DND-41 (cell line): ENCODE measurements at regions not wholly inside any gene's neighbourhood (a gene's known extent, or its start where the extent isn't known, plus 50 kb on each side); places are given as distances from the start of the nearest gene placed in this dataset.

Source experiments
- ATAC-seq: fragments of 200-7000 bp; cut with Tn5 transposase; 3 replicates; pipeline ENCODE4 v1.9.1; 2021; ENCODE audit warnings: low read depth; ENCODE audit not compliant: insufficient read depth
- DNase-seq: peaks from one replicate; pipeline ENCODE4 v3.0.0-alpha.2; 2020
- H2AFZ ChIP-seq: 2 replicates; pipeline ENCODE4 v1.6.0; 2012; ENCODE audit warnings: low read depth, low read length
- H3K27ac ChIP-seq: 2 replicates; pipeline ENCODE4 v1.5.1; 2012; ENCODE audit warnings: low read length, inconsistent platforms
- H3K27me3 ChIP-seq: fragments of 200-600 bp; sonication (generic); 2 replicates; pipeline ENCODE4 v1.6.0; 2012; ENCODE audit warnings: low read length, mild to moderate bottlenecking, inconsistent platforms; ENCODE audit not compliant: insufficient read depth, poor library complexity
- H3K36me3 ChIP-seq: 2 replicates; pipeline ENCODE4 v1.5.1; 2012; ENCODE audit warnings: low read length, inconsistent platforms; ENCODE audit not compliant: insufficient read depth
- H3K4me1 ChIP-seq: 2 replicates; pipeline ENCODE4 v1.5.1; 2012; ENCODE audit warnings: mild to moderate bottlenecking, low read length; ENCODE audit not compliant: insufficient read depth
- H3K4me2 ChIP-seq: 2 replicates; pipeline ENCODE4 v1.6.0; 2012; ENCODE audit warnings: mild to moderate bottlenecking, moderate library complexity, low read length, inconsistent platforms; ENCODE audit not compliant: insufficient read depth
- H3K4me3 ChIP-seq, 2 experiments: fragments of 200-600 bp in 1 of 2; shearing (Covaris generic) in 1 of 2; 2 replicates each; pipeline ENCODE4 v1.5.1; 2012 to 2016; ENCODE audit warnings: inconsistent platforms in 2 of 2, low read length in 2 of 2, mild to moderate bottlenecking in 2 of 2, low read depth in 1 of 2, moderate library complexity in 1 of 2
- H3K79me2 ChIP-seq: 2 replicates; pipeline ENCODE4 v1.6.0; 2012; ENCODE audit warnings: low read length, inconsistent platforms; ENCODE audit not compliant: insufficient read depth
- H3K9ac ChIP-seq: 2 replicates; pipeline ENCODE4 v1.6.0; 2012; ENCODE audit warnings: low read depth, mild to moderate bottlenecking, inconsistent platforms, low read length, moderate library complexity
- H3K9me3 ChIP-seq: 2 replicates; pipeline ENCODE4 v1.5.1; 2012; ENCODE audit warnings: low read length, moderate library complexity, mild to moderate bottlenecking, inconsistent platforms; ENCODE audit not compliant: insufficient read depth, severe bottlenecking
- H4K20me1 ChIP-seq: 2 replicates; pipeline ENCODE4 v1.6.0; 2012; ENCODE audit warnings: low read length; ENCODE audit not compliant: insufficient read depth
- CTCF ChIP-seq: IDR thresholded peaks from 2 replicates; pipeline ENCODE4 v1.5.1; 2012; ENCODE audit warnings: borderline replicate concordance, low read length, moderate library complexity, mild to moderate bottlenecking; ENCODE audit not compliant: poor library complexity, severe bottlenecking; ENCODE audit errors: extremely low read depth
- EZH2 ChIP-seq: IDR thresholded peaks from 3 replicates; pipeline ENCODE4 v1.6.1; 2012; ENCODE audit warnings: borderline replicate concordance, low read depth, mild to moderate bottlenecking, moderate library complexity, low read length, inconsistent platforms; ENCODE audit not compliant: severe bottlenecking

- TF ChIP-seq EZH2 (no peak), CTCF (no peak)
- H3K9me3 ChIP-seq: peaks cover 9% of the 10 kb centered on the region
- H3K4me2 ChIP-seq: no peak overlapping the region
- no peaks in the 10 kb centered on the region for H3K4me1 ChIP-seq
- no peak overlapping the region for H3K9ac ChIP-seq
- H3K79me2 ChIP-seq: no peaks in the 10 kb centered on the region
- no peak for ATAC-seq
- no peak overlapping the region for H3K27ac ChIP-seq
- no peak overlapping the region for H2AFZ ChIP-seq
- H3K27me3 ChIP-seq: peaks cover 8% of the 10 kb centered on the region
- no peaks in the 10 kb centered on the region for H4K20me1 ChIP-seq
- no peak for DNase-seq
- no peak overlapping the region for H3K4me3 ChIP-seq
- no peaks in the 10 kb centered on the region for H3K36me3 ChIP-seq
Observed at GRCh38 chr10:78945838-78946237, 122.9 kb upstream of the ZMIZ1 start.

- TF ChIP-seq EZH2 (no peak), CTCF (no peak)
- Histone ChIP-seq H3K4me3 (no peak overlapping the region), H3K9me3 (peaks cover 9% of the 10 kb centered on the region), H3K27ac (no peak overlapping the region), H3K4me1 (no peaks in the 10 kb centered on the region), H3K4me2 (no peak overlapping the region), H2AFZ (no peak overlapping the region), H3K9ac (no peak overlapping the region), H3K79me2 (no peaks in the 10 kb centered on the region), H3K27me3 (peaks cover 8% of the 10 kb centered on the region), H4K20me1 (no peaks in the 10 kb centered on the region), H3K36me3 (no peaks in the 10 kb centered on the region)
- DNase-seq (no peak), ATAC-seq (no peak)
Observed at GRCh38 chr10:78947226-78947625, 121.5 kb upstream of the ZMIZ1 start.

- Histone ChIP-seq H3K4me1 (no peaks in the 10 kb centered on the region), H2AFZ (no peak overlapping the region), H3K9me3 (peaks cover 8% of the 10 kb centered on the region), H3K27me3 (peaks cover 8% of the 10 kb centered on the region), H3K9ac (no peak overlapping the region), H3K27ac (no peak overlapping the region), H3K79me2 (no peaks in the 10 kb centered on the region), H3K36me3 (no peaks in the 10 kb centered on the region), H3K4me2 (no peak overlapping the region), H4K20me1 (no peaks in the 10 kb centered on the region), H3K4me3 (no peak overlapping the region)
- TF ChIP-seq CTCF (no peak), EZH2 (no peak)
- ATAC-seq (no peak), DNase-seq (no peak)
Observed at GRCh38 chr10:78947733-78948132, 121.0 kb upstream of the ZMIZ1 start.

- Histone ChIP-seq H3K9me3 (no peaks in the 10 kb centered on the region), H3K27ac (no peak overlapping the region), H3K9ac (no peak overlapping the region), H3K4me2 (no peak overlapping the region), H3K4me3 (no peak overlapping the region), H3K27me3 (peaks cover 8% of the 10 kb centered on the region), H3K4me1 (no peaks in the 10 kb centered on the region), H3K79me2 (no peaks in the 10 kb centered on the region), H2AFZ (no peak overlapping the region), H3K36me3 (no peaks in the 10 kb centered on the region), H4K20me1 (no peaks in the 10 kb centered on the region)
- no peak for ATAC-seq
- DNase-seq: no peak
- TF ChIP-seq EZH2 (no peak), CTCF (no peak)
Observed at GRCh38 chr10:78948621-78949030, 120.1 kb upstream of the ZMIZ1 start.
